IMR-90 (cell line): ENCODE measurements at regions not wholly inside any gene's neighbourhood (a gene's known extent, or its start where the extent isn't known, plus 50 kb on each side); places are given as distances from the start of the nearest gene placed in this dataset.

Experiments used
- ATAC-seq: fragments of 200-7000 bp; cut with Tn5 transposase; 2 replicates; pipeline ENCODE4 v1.9.1; 2020; ENCODE audit warnings: low read depth, mild to moderate bottlenecking, moderate library complexity
- BruUV-seq: library from RNA; stranded (reverse); fragments of 400-500 nt; replicated peaks from 2 replicates; lab custom pipeline; 2021; lab: Mats Ljungman, UMichigan
- CTCF ChIA-PET: fragments of 300-600 bp; formaldehyde crosslinking; extraction: SDS; loops from one replicate; lab custom pipeline; 2021; ENCODE audit warnings: antibody characterized with exemption; lab: Yijun Ruan, JAX
- POLR2A ChIA-PET: fragments of 300-600 bp; sonication (Branson Sonifier 250); formaldehyde crosslinking; loops from one replicate; lab custom pipeline; 2022; ENCODE audit warnings: antibody characterized with exemption; ENCODE audit not compliant: unreplicated experiment; lab: Charles Lee
- DNase-seq: peaks from one replicate; pipeline ENCODE4 v3.0.0; 2013
- H2AFZ ChIP-seq: replicated peaks from 2 replicates; pipeline ENCODE3; 2013; ENCODE audit warnings: low read length, mild to moderate bottlenecking; ENCODE audit not compliant: poor library complexity
- H2AK5ac ChIP-seq: 2 replicates; pipeline ENCODE4 v1.6.1; 2013; ENCODE audit warnings: low read depth, low read length, inconsistent platforms
- H2AK9ac ChIP-seq: replicated peaks from 2 replicates; pipeline ENCODE3; 2013; ENCODE audit warnings: mild to moderate bottlenecking, low read depth, low read length, moderate library complexity; ENCODE audit not compliant: poor library complexity
- H2BK120ac ChIP-seq: 2 replicates; pipeline ENCODE4 v1.6.1; 2013; ENCODE audit warnings: low read depth, low read length, inconsistent platforms
- H2BK15ac ChIP-seq: 3 replicates; pipeline ENCODE4 v1.6.1; 2013; ENCODE audit warnings: low read depth, low read length, inconsistent platforms
- H2BK20ac ChIP-seq: 2 replicates; pipeline ENCODE4 v1.6.1; 2013; ENCODE audit warnings: low read depth, mild to moderate bottlenecking, inconsistent platforms, low read length, moderate library complexity
- H2BK5ac ChIP-seq: 2 replicates; pipeline ENCODE4 v1.6.1; 2013; ENCODE audit warnings: mild to moderate bottlenecking, low read depth, low read length, inconsistent platforms; ENCODE audit not compliant: poor library complexity, severe bottlenecking
- H3K14ac ChIP-seq: replicated peaks from 2 replicates; pipeline ENCODE4 v1.6.1; 2013; ENCODE audit warnings: low read depth, low read length, inconsistent platforms
- H3K18ac ChIP-seq: 2 replicates; pipeline ENCODE4 v1.6.1; 2013; ENCODE audit warnings: low read depth, low read length, control low read depth
- H3K23ac ChIP-seq: 2 replicates; pipeline ENCODE4 v1.6.1; 2013; ENCODE audit warnings: low read depth, low read length, inconsistent platforms
- H3K27ac ChIP-seq: 2 replicates; pipeline ENCODE4 v1.5.1; 2013; ENCODE audit warnings: mild to moderate bottlenecking, control low read depth, low read length; ENCODE audit not compliant: insufficient read depth
- H3K27me3 ChIP-seq: 2 replicates; pipeline ENCODE4 v1.6.1; 2013; ENCODE audit warnings: low read length; ENCODE audit not compliant: control insufficient read depth, insufficient read depth
- H3K36me3 ChIP-seq: 2 replicates; pipeline ENCODE4 v1.6.1; 2013; ENCODE audit warnings: low read length, mixed read lengths; ENCODE audit not compliant: control insufficient read depth, insufficient read depth
- H3K4ac ChIP-seq: 2 replicates; pipeline ENCODE4 v1.6.1; 2013; ENCODE audit warnings: low read depth, low read length, inconsistent platforms
- H3K4me1 ChIP-seq: 2 replicates; pipeline ENCODE4 v1.6.1; 2013; ENCODE audit warnings: low read length, mixed read lengths; ENCODE audit not compliant: control insufficient read depth, insufficient read depth
- H3K4me2 ChIP-seq: 2 replicates; pipeline ENCODE4 v1.6.1; 2013; ENCODE audit warnings: low read depth, mild to moderate bottlenecking, control low read depth, low read length, moderate library complexity
- H3K4me3 ChIP-seq: 2 replicates; pipeline ENCODE4 v1.5.1; 2013; ENCODE audit warnings: low read depth, mild to moderate bottlenecking, control low read depth, low read length, moderate library complexity; ENCODE audit not compliant: insufficient read depth
- H3K56ac ChIP-seq: 2 replicates; pipeline ENCODE4 v1.6.1; 2013; ENCODE audit warnings: low read length, inconsistent platforms; ENCODE audit not compliant: insufficient read depth; ENCODE audit errors: extremely low read depth
- H3K79me1 ChIP-seq, 2 experiments: 2 replicates each; pipeline ENCODE4 v1.6.1; 2013; ENCODE audit warnings: low read length in 2 of 2, inconsistent platforms in 1 of 2, low read depth in 1 of 2
- H3K9ac ChIP-seq: 2 replicates; pipeline ENCODE4 v1.6.1; 2013; ENCODE audit warnings: low read depth, low read length, control low read depth
- H3K9me1 ChIP-seq: 2 replicates; pipeline ENCODE4 v1.6.1; 2013; ENCODE audit warnings: low read length, inconsistent platforms; ENCODE audit not compliant: insufficient read depth
- H3K9me3 ChIP-seq: 2 replicates; pipeline ENCODE4 v1.6.1; 2013; ENCODE audit warnings: low read length; ENCODE audit not compliant: control insufficient read depth, insufficient read depth
- H4K20me1 ChIP-seq: 2 replicates; pipeline ENCODE4 v1.6.1; 2013; ENCODE audit warnings: low read length, inconsistent platforms; ENCODE audit not compliant: insufficient read depth
- H4K5ac ChIP-seq: 2 replicates; pipeline ENCODE4 v1.6.1; 2013; ENCODE audit warnings: mild to moderate bottlenecking, low read depth, low read length, control low read depth
- H4K8ac ChIP-seq, 2 experiments: 2 replicates each; pipeline ENCODE4 v1.6.1; 2013; ENCODE audit warnings: low read depth in 2 of 2, low read length in 2 of 2, control low read depth in 1 of 2, inconsistent platforms in 1 of 2
- H4K91ac ChIP-seq: 2 replicates; pipeline ENCODE4 v1.6.1; 2013; ENCODE audit warnings: low read depth, low read length, inconsistent platforms; ENCODE audit not compliant: insufficient read depth
- BHLHE40 ChIP-seq: fragments of 150-350 bp; IDR thresholded peaks from 2 replicates; pipeline ENCODE4 v1.6.1; 2016; ENCODE audit warnings: mild to moderate bottlenecking, low read depth, low read length
- CHD1 ChIP-seq: IDR thresholded peaks from 2 replicates; pipeline ENCODE4 v1.6.1; 2012; ENCODE audit warnings: low read depth, low read length, improper control_type of control experiment
- FOS ChIP-seq: fragments of 150-350 bp; IDR thresholded peaks from 2 replicates; pipeline ENCODE4 v1.6.1; 2016; ENCODE audit warnings: low read depth, low read length
- MAFK ChIP-seq: IDR thresholded peaks from 2 replicates; pipeline ENCODE4 v1.6.1; 2012; ENCODE audit warnings: low read depth, low read length, improper control_type of control experiment
- MAZ ChIP-seq: IDR thresholded peaks from 2 replicates; pipeline ENCODE4 v1.6.1; 2012; ENCODE audit warnings: low read depth, mild to moderate bottlenecking, low read length, improper control_type of control experiment, moderate library complexity, borderline replicate concordance
- MXI1 ChIP-seq: IDR thresholded peaks from 2 replicates; pipeline ENCODE4 v1.6.1; 2012; ENCODE audit warnings: low read depth, mild to moderate bottlenecking, low read length, moderate library complexity, borderline replicate concordance
- NFE2L2 ChIP-seq: fragments of 150-350 bp; IDR thresholded peaks from 2 replicates; pipeline ENCODE4 v1.6.1; 2016; ENCODE audit warnings: low read depth, mild to moderate bottlenecking, low read length
- RFX5 ChIP-seq: IDR thresholded peaks from 2 replicates; pipeline ENCODE4 v1.8.0; 2012; ENCODE audit warnings: low read depth, mild to moderate bottlenecking, low read length, moderate library complexity
- SMC3 ChIP-seq: fragments of 150-350 bp; IDR thresholded peaks from 2 replicates; pipeline ENCODE4 v1.6.1; 2016; ENCODE audit warnings: low read depth, mild to moderate bottlenecking, antibody characterized with exemption, low read length, moderate library complexity
- USF2 ChIP-seq: fragments of 150-350 bp; IDR thresholded peaks from 2 replicates; pipeline ENCODE4 v1.6.1; 2017; ENCODE audit warnings: mild to moderate bottlenecking, antibody characterized with exemption, low read length, low read depth
- WGBS, 2 experiments: methylation state at CpG; one replicate each; pipeline versions ENCODE4 v1.1.5 to v1.1.7; 2013; ENCODE audit warnings: missing lambda C conversion rate in 2 of 2; ENCODE audit not compliant: insufficient read length in 1 of 2; ENCODE audit errors: extremely low coverage in 2 of 2; 5-methylcytosine and 5-hydroxymethylcytosine counted together
- dilution Hi-C: fragments of 300-500 bp; cut with HindIII; formaldehyde crosslinking; loops from one replicate; pipeline ENCODE4 v1.14.3; 2018; ENCODE audit warnings: low sequenced_read_pairs; ENCODE audit not compliant: unreplicated experiment
- in situ Hi-C: fragments of 300-500 bp; cut with MboI; formaldehyde crosslinking; loops from 3 replicates; pipeline ENCODE4 v1.14.3; 2019; ENCODE audit warnings: low sequenced_read_pairs, inconsistent platforms, mixed read lengths
- intact Hi-C: fragments of 100-400 bp; cut with micrococcal nuclease; formaldehyde crosslinking; loops from 2 replicates; pipeline ENCODE4 v1.10.0; 2022
- TF ChIP-seq, protein P1 (sequence below): fragments of 150-350 bp; IDR thresholded peaks from 2 replicates; pipeline ENCODE4 v1.6.1; 2016; ENCODE audit warnings: low read depth, mild to moderate bottlenecking, low read length, moderate library complexity, borderline replicate concordance
- TF ChIP-seq, protein P2 (sequence below): conservative IDR thresholded peaks from 2 replicates; pipeline ENCODE4 v1.5.1; 2012; ENCODE audit warnings: mild to moderate bottlenecking, low read depth, low read length, improper control_type of control experiment

GRCh38 chr15:62653122-62653521 is 389.4 kb upstream of the TPM1 start:
- no peak overlapping the region for H2BK15ac ChIP-seq
- no peak overlapping the region for H4K8ac ChIP-seq
- H3K56ac ChIP-seq: no peak overlapping the region
- H3K27ac ChIP-seq: no peak overlapping the region
- no peak overlapping the region for H2BK20ac ChIP-seq
- TF ChIP-seq NFE2L2 (no peak), MXI1 (no peak), RFX5 (no peak), BHLHE40 (no peak), MAFK (no peak), USF2 (no peak), SMC3 (no peak), CHD1 (no peak), MAZ (no peak), FOS (no peak)
- TF ChIP-seq, protein P1, sequence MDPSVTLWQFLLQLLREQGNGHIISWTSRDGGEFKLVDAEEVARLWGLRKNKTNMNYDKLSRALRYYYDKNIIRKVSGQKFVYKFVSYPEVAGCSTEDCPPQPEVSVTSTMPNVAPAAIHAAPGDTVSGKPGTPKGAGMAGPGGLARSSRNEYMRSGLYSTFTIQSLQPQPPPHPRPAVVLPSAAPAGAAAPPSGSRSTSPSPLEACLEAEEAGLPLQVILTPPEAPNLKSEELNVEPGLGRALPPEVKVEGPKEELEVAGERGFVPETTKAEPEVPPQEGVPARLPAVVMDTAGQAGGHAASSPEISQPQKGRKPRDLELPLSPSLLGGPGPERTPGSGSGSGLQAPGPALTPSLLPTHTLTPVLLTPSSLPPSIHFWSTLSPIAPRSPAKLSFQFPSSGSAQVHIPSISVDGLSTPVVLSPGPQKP: no peak
- TF ChIP-seq, protein P2, sequence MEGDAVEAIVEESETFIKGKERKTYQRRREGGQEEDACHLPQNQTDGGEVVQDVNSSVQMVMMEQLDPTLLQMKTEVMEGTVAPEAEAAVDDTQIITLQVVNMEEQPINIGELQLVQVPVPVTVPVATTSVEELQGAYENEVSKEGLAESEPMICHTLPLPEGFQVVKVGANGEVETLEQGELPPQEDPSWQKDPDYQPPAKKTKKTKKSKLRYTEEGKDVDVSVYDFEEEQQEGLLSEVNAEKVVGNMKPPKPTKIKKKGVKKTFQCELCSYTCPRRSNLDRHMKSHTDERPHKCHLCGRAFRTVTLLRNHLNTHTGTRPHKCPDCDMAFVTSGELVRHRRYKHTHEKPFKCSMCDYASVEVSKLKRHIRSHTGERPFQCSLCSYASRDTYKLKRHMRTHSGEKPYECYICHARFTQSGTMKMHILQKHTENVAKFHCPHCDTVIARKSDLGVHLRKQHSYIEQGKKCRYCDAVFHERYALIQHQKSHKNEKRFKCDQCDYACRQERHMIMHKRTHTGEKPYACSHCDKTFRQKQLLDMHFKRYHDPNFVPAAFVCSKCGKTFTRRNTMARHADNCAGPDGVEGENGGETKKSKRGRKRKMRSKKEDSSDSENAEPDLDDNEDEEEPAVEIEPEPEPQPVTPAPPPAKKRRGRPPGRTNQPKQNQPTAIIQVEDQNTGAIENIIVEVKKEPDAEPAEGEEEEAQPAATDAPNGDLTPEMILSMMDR: no peak
- H2AFZ ChIP-seq: no peak overlapping the region
- H3K14ac ChIP-seq: no peak overlapping the region
- H4K20me1 ChIP-seq: no peaks in the 10 kb centered on the region
- no peak overlapping the region for H3K4me3 ChIP-seq
- no peaks in the 10 kb centered on the region for H3K9me3 ChIP-seq
- no TSS peak for BruUV-seq
- intact Hi-C loops (no loop called here), in situ Hi-C loops (no loop called here), dilution Hi-C loops (no loop called here)
- no peaks in the 10 kb centered on the region for H3K79me1 ChIP-seq
- no peak overlapping the region for H4K5ac ChIP-seq
- ATAC-seq: no peak
- H3K23ac ChIP-seq: no peak overlapping the region
- no peak overlapping the region for H2AK5ac ChIP-seq
- WGBS, 2 experiments: no CpG with 5 or more reads among the region's 3 CpGs
- H3K27me3 ChIP-seq: no peaks in the 10 kb centered on the region
- H3K4ac ChIP-seq: no peak overlapping the region
- CTCF ChIA-PET: no interaction called here
- H4K91ac ChIP-seq: no peak overlapping the region
- POLR2A ChIA-PET: interaction anchor here (0.6 kb wide), 1 partner anchor 34 kb away, joined by 4 read pairs; no protein-coding TSS in a partner anchor
- H3K18ac ChIP-seq: no peak overlapping the region
- no peak overlapping the region for H2BK5ac ChIP-seq
- no peak for DNase-seq
- no peak overlapping the region for H2AK9ac ChIP-seq
- H3K4me2 ChIP-seq: no peak overlapping the region
- no peak overlapping the region for H3K9ac ChIP-seq
- H3K4me1 ChIP-seq: no peaks in the 10 kb centered on the region
- no peaks in the 10 kb centered on the region for H3K9me1 ChIP-seq
- H2BK120ac ChIP-seq: no peak overlapping the region
- H3K36me3 ChIP-seq: peaks cover 19% of the 10 kb centered on the region
